GM10266 (cell line): ENCODE measurements at regions not wholly inside any gene's neighbourhood (a gene's known extent, or its start where the extent isn't known, plus 50 kb on each side); places are given as distances from the start of the nearest gene placed in this dataset.

Source experiments
- DNase-seq: peaks from one replicate; pipeline ENCODE4 v3.0.0; 2012; ENCODE audit errors: extremely low spot score
- CTCF ChIP-seq: IDR thresholded peaks from 2 replicates; pipeline ENCODE4 v1.5.1; 2012; ENCODE audit warnings: mild to moderate bottlenecking, low read depth; ENCODE audit not compliant: control insufficient read depth, insufficient read depth; ENCODE audit errors: missing control alignments

GRCh38 chr4:34094114-34094513 is 2150.2 kb downstream of the ARAP2 start:
- DNase-seq, result no peak

GRCh38 chr4:34105311-34105710 is 2139.0 kb downstream of the ARAP2 start:
- no peak for DNase-seq
- no peak for TF ChIP-seq CTCF

More at GRCh38 chr4:34094114-34094513, 2150.2 kb downstream of the ARAP2 start:
- TF ChIP-seq CTCF, result no peak

- no peak for DNase-seq
- no peak for TF ChIP-seq CTCF
Measured at GRCh38 chr4:34108391-34108790, 2135.9 kb downstream of the ARAP2 start.

- no peak for DNase-seq
- no peak for TF ChIP-seq CTCF
Measured at GRCh38 chr4:34112573-34112972, 2131.7 kb downstream of the ARAP2 start.

GRCh38 chr4:34138385-34138784 is 2105.9 kb downstream of the ARAP2 start:
- no peak for TF ChIP-seq CTCF
- no peak for DNase-seq

GRCh38 chr4:34139346-34139745 is 2105.0 kb downstream of the ARAP2 start:
- TF ChIP-seq CTCF, result no peak
- DNase-seq, result no peak

GRCh38 chr4:34148322-34148908 is 2095.9 kb downstream of the ARAP2 start:
- DNase-seq, result no peak
- no peak for TF ChIP-seq CTCF
